ENCODE measurements at regions not wholly inside any gene's neighbourhood (a gene's known extent, or its start where the extent isn't known, plus 50 kb on each side); places are given as distances from the start of the nearest gene placed in this dataset.

GRCh38 chr2:175633227-175633626 lies 368.8 kb downstream of the LNPK start:
- TF ChIP-seq CTCF (IDR thresholded peaks at IDR 0.05; ENCODE audit: extremely low read depth in 1 of 2, insufficient read depth in 1 of 2, low read depth in 1 of 2, low read length in 2 of 2) (no peak), POLR2A (IDR thresholded peaks at IDR 0.05; ENCODE audit: low read depth, low read length) (no peak)

All from endothelial cell of umbilical vein (primary cell).